Ovary (tissue), 7 donors: ENCODE measurements at regions not wholly inside any gene's neighbourhood (a gene's known extent, or its start where the extent isn't known, plus 50 kb on each side); places are given as distances from the start of the nearest gene placed in this dataset.

Experiments used
- DNase-seq, 5 donors: peaks; one replicate each; pipeline ENCODE4 v3.0.0-alpha.2; 2019 to 2020
- H3K27ac ChIP-seq, 2 donors: fragments of 200-600 bp; one replicate each; pipeline versions ENCODE4 v1.5.1 to v1.8.0; 2019 to 2022
- H3K27me3 ChIP-seq: fragments of 200-600 bp; one replicate; pipeline ENCODE4 v1.8.0; 2022
- H3K36me3 ChIP-seq: fragments of 200-600 bp; sonication (generic); one replicate; pipeline ENCODE4 v1.5.1; 2019
- H3K4me1 ChIP-seq: one replicate; pipeline ENCODE4 v1.8.1; 2013; ENCODE audit warnings: mild to moderate bottlenecking, moderate library complexity; ENCODE audit not compliant: insufficient read depth
- H3K4me3 ChIP-seq: fragments of 200-600 bp; sonication (generic); one replicate; pipeline ENCODE4 v1.5.1; 2017
- H3K9me3 ChIP-seq, 2 donors: fragments of 200-600 bp in 1 of 2; sonication (generic) in 1 of 2; one replicate each; pipeline versions ENCODE4 v1.5.1 to v1.8.1; 2013 to 2019; ENCODE audit warnings: mild to moderate bottlenecking in 1 of 2, moderate library complexity in 1 of 2
- EP300 ChIP-seq: sonication (generic); formaldehyde crosslinking; IDR thresholded peaks from one replicate; pipeline ENCODE4 v1.6.1; 2017; ENCODE audit warnings: antibody characterized with exemption
- POLR2A ChIP-seq: fragments of 450-650 bp; IDR thresholded peaks from one replicate; pipeline ENCODE4 v1.6.1; 2017; ENCODE audit warnings: antibody characterized with exemption, mild to moderate bottlenecking, moderate library complexity
- WGBS, 3 donors: extraction: QIAGEN DNeasy Blood & Tissue Kit in 1 of 3; methylation state at CpG; one replicate each; pipeline versions ENCODE4 v1.1.5 to v1.1.7; 2013 to 2017; 5-methylcytosine and 5-hydroxymethylcytosine counted together
- intact Hi-C, 4 donors: fragments of 100-400 bp; cut with DNase I; formaldehyde crosslinking; loops; one replicate each; pipeline versions ENCODE4 v1.11.0 to v1.15.1; 2022 to 2023
- TF ChIP-seq, protein P1 (sequence below), 3 donors: fragments of 450-650 bp in 2 of 3; fragments of 200-600 bp in 1 of 3; IDR thresholded peaks; one replicate each; pipeline versions ENCODE4 v1.5.1 to v1.8.0; 2016 to 2022; ENCODE audit warnings: antibody characterized with exemption in 3 of 3, mild to moderate bottlenecking in 1 of 3
- donor health status: DM: no; HTN: no; CAD: no; lungs with moderate emphysema.
- donor health status: DM: no; HTN: no; CAD: no.
- donor health status: Bipolar disorder and iron deficiency.
- donor health status: DM: no; HTN: no; CAD: no.
- donor health status: DM: yes; HTN: yes; CAD: no.

DNA sequence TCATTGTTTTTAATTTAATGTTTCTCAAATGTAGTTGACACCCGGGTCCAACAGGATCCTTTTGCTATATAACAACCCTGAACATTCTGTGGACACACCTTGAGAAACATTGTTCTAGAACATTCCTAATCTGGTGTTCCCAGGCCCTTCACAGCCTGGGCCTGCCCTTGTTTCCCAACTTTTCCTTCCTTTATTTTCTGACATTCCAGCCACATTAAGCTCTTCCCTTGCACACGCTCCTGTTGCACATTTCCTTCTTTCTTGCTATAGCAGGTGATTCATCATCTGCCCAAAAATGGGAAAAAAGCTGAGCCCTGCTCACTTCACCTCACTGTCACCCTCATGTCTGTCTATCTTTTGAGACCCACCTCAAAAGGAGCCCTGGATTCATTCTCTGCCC is 67.9 kb upstream of the MARCHF10 start:
- H3K4me3 ChIP-seq = no peak overlapping the region
- H3K27ac ChIP-seq = no peak overlapping the region
- H3K4me1 ChIP-seq = no peaks in the 10 kb centered on the region
- no peak for DNase-seq
- 80 to 86% (median 83%) methylated on average over 2 of the region's 2 CpGs for WGBS, 3 donors
- H3K36me3 ChIP-seq = no peaks in the 10 kb centered on the region
- no peak for TF ChIP-seq EP300
- TF ChIP-seq POLR2A = no peak
- TF ChIP-seq, protein P1, sequence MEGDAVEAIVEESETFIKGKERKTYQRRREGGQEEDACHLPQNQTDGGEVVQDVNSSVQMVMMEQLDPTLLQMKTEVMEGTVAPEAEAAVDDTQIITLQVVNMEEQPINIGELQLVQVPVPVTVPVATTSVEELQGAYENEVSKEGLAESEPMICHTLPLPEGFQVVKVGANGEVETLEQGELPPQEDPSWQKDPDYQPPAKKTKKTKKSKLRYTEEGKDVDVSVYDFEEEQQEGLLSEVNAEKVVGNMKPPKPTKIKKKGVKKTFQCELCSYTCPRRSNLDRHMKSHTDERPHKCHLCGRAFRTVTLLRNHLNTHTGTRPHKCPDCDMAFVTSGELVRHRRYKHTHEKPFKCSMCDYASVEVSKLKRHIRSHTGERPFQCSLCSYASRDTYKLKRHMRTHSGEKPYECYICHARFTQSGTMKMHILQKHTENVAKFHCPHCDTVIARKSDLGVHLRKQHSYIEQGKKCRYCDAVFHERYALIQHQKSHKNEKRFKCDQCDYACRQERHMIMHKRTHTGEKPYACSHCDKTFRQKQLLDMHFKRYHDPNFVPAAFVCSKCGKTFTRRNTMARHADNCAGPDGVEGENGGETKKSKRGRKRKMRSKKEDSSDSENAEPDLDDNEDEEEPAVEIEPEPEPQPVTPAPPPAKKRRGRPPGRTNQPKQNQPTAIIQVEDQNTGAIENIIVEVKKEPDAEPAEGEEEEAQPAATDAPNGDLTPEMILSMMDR (IDR thresholded peaks at IDR 0.05) = no peak
- intact Hi-C loops = no loop called here
- H3K27me3 ChIP-seq = no peaks in the 10 kb centered on the region
- no peaks in the 10 kb centered on the region for H3K9me3 ChIP-seq

DNA sequence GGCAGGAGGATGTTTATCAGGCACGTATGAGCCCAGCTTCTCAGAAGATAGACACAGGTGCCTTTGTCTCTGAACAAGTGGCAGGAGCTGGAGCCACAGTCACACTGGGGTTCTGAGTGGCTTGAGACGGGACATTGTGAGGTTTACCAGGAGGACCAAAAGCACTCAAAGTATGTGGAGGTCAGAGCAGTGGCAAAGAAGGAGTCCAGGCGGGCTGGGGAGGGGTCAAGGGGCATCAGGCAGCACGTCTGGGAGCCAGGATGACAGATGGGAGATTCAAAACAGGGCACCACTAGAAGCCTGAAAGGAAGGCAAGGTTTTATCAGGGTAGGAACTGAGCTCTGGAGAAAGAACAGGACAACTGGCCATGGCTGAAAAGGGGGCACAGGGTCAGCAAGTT is 67.2 kb upstream of the MARCHF10 start:
- Histone ChIP-seq H3K27ac (no peak overlapping the region), H3K4me1 (no peaks in the 10 kb centered on the region), H3K27me3 (no peaks in the 10 kb centered on the region), H3K36me3 (no peaks in the 10 kb centered on the region), H3K4me3 (no peak overlapping the region), H3K9me3 (no peaks in the 10 kb centered on the region)
- TF ChIP-seq POLR2A (no peak), EP300 (no peak)
- TF ChIP-seq, protein P1 (IDR thresholded peaks at IDR 0.05) = no peak
- WGBS, 3 donors = 77 to 90% (median 82%) methylated on average over 4 of the region's 4 CpGs
- no peak for DNase-seq
- intact Hi-C loops = no loop called here

DNA sequence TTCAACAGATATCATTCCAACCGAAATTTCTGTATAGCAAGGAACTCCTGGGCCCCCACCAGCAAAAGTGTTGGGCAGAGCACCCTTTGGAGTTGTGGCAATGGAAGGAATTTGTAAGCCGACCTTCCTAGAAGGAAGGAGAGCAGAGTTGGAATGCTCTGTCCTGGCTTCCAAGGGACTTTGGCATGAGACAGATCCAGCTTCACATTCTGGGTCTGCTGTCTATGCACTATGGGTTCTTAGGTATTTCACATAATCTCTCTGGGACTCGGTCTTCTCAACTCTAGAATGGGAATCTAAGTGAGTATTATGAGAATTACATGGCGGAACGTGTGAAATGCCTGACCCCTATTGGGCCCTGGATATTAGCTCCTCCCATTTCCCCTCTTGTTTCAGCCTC is 63.2 kb upstream of the MARCHF10 start:
- no peak for DNase-seq
- no peaks in the 10 kb centered on the region for H3K36me3 ChIP-seq
- H3K27me3 ChIP-seq = no peaks in the 10 kb centered on the region
- no peak for TF ChIP-seq POLR2A
- WGBS, 3 donors = 88 to 93% (median 92%) methylated on average over 5 of the region's 5 CpGs
- no peak overlapping the region for H3K27ac ChIP-seq
- H3K9me3 ChIP-seq = no peaks in the 10 kb centered on the region
- no peak overlapping the region for H3K4me3 ChIP-seq
- intact Hi-C loops = no loop called here
- no peaks in the 10 kb centered on the region for H3K4me1 ChIP-seq

DNA sequence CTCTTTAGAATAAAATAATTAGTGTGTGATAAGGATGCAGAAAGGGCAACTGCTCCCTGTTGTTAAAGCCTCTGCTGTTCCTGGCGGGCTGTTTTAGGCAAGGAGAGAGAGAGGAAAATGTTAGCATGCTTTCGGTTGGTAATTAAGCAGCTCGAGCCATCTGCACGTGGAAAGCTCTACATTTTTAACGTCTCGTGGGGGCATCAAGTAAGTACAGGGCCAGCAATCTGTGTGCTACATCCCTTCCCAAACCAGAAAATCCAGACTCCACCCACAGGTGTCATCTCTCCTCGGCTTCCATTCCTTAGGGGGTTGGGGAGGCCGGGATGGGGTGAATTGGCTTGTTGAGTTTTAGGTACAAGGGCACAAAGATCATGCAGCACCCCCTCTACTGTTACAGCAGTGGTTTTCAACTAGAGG is 62.4 kb upstream of the MARCHF10 start:
- intact Hi-C loops = no loop called here
- H3K36me3 ChIP-seq = no peaks in the 10 kb centered on the region
- H3K27me3 ChIP-seq = no peaks in the 10 kb centered on the region
- TF ChIP-seq EP300 (no peak), POLR2A (no peak)
- TF ChIP-seq, protein P1 (IDR thresholded peaks at IDR 0.05) = no peak
- no peak for DNase-seq
- no peaks in the 10 kb centered on the region for H3K4me1 ChIP-seq
- H3K27ac ChIP-seq = no peak overlapping the region
- H3K4me3 ChIP-seq = no peak overlapping the region
- H3K9me3 ChIP-seq = no peaks in the 10 kb centered on the region
- WGBS, 3 donors = 36 to 51% (median 47%) methylated on average over 8 of the region's 8 CpGs

DNA sequence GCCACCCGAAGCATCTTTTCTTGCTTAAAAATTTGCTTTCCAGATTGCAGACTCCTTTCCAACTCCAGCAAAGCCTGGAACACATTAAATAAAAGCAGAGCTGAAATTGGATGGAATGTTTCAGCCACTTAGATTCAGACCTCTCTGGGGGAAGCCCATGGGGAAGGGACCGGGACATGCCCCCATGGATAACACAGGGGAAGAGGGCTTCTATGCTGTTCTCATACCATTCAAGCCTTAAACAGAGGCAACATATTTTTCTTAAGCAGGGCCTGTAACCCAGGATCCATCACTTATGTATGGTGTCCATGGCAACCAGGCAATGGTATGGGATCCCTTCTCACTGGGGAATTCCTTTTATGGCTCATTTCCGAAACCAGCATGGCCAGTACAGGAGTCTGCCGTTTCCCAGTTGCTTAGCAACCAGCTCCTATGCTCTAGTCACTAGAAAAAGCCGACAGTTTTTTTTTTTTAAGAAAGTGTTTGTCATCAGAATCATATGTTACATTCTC is 62.0 kb upstream of the MARCHF10 start:
- intact Hi-C loops = no loop called here
- no peak for TF ChIP-seq EP300
- TF ChIP-seq, protein P1 (IDR thresholded peaks at IDR 0.05) = no peak
- TF ChIP-seq POLR2A = no peak
- no peak overlapping the region for H3K4me3 ChIP-seq
- H3K27me3 ChIP-seq = no peaks in the 10 kb centered on the region
- no peak overlapping the region for H3K27ac ChIP-seq
- H3K36me3 ChIP-seq = no peaks in the 10 kb centered on the region
- no peak for DNase-seq
- no peaks in the 10 kb centered on the region for H3K9me3 ChIP-seq
- no peaks in the 10 kb centered on the region for H3K4me1 ChIP-seq
- WGBS, 3 donors = 57 to 67% (median 67%) methylated on average over 5 of the region's 5 CpGs
